MCF 10A (cell line): ENCODE measurements at regions not wholly inside any gene's neighbourhood (a gene's known extent, or its start where the extent isn't known, plus 50 kb on each side); places are given as distances from the start of the nearest gene placed in this dataset.

Source experiments
- BruUV-seq: library from RNA; stranded (reverse); fragments of 400-500 nt; replicated peaks from 2 replicates; lab custom pipeline; 2021; lab: Mats Ljungman, UMichigan
- CTCF ChIA-PET: fragments of 300-600 bp; sonication (Branson Sonifier 250); formaldehyde crosslinking; extraction: SDS; loops from one replicate; lab custom pipeline; 2021; ENCODE audit warnings: antibody characterized with exemption, inconsistent platforms; lab: Yijun Ruan, JAX
- POLR2A ChIA-PET: fragments of 300-600, 350-650 bp; sonication (Branson Sonifier 250); formaldehyde crosslinking; extraction: SDS; loops from one replicate; lab custom pipeline; 2020; ENCODE audit warnings: antibody characterized with exemption, inconsistent platforms; lab: Yijun Ruan, JAX
- DNase-seq: peaks from one replicate; pipeline ENCODE4 v3.0.0-alpha.2; 2018; ENCODE audit not compliant: unreplicated experiment
- H3K27ac Mint-ChIP-seq: one replicate; pipeline ENCODE4 v1.8.0; 2022; ENCODE audit warnings: mild to moderate bottlenecking, low read depth, mixed read lengths; ENCODE audit not compliant: unreplicated experiment
- H3K27me3 Mint-ChIP-seq: one replicate; pipeline ENCODE4 v1.8.0; 2022; ENCODE audit warnings: mixed read lengths; ENCODE audit not compliant: insufficient read depth, unreplicated experiment
- H3K36me3 Mint-ChIP-seq: one replicate; pipeline ENCODE4 v1.8.0; 2022; ENCODE audit warnings: mild to moderate bottlenecking, moderate library complexity, mixed read lengths; ENCODE audit not compliant: insufficient read depth, unreplicated experiment
- H3K4me1 Mint-ChIP-seq: one replicate; pipeline ENCODE4 v1.8.0; 2022; ENCODE audit warnings: mixed read lengths; ENCODE audit not compliant: insufficient read depth, unreplicated experiment
- H3K4me3 Mint-ChIP-seq: one replicate; pipeline ENCODE4 v1.8.0; 2022; ENCODE audit warnings: mild to moderate bottlenecking, moderate library complexity, mixed read lengths; ENCODE audit not compliant: unreplicated experiment
- H3K9me3 Mint-ChIP-seq: one replicate; pipeline ENCODE4 v1.8.0; 2022; ENCODE audit warnings: mixed read lengths; ENCODE audit not compliant: unreplicated experiment
- CTCF ChIP-seq: fragments of 200-600 bp; IDR thresholded peaks from one replicate; pipeline ENCODE4 v1.8.0; 2022; ENCODE audit warnings: antibody characterized with exemption, mild to moderate bottlenecking; ENCODE audit not compliant: unreplicated experiment
- intact Hi-C: fragments of 100-400 bp; cut with micrococcal nuclease; formaldehyde crosslinking; loops from 2 replicates; pipeline ENCODE4 v1.14.1; 2022

GRCh38 chr2:35548171-35548570 is 807.4 kb upstream of the CRIM1 start:
- CTCF ChIA-PET = no interaction called here
- Mint-ChIP-seq H3K27me3 (no peaks in the 10 kb centered on the region), H3K9me3 (peaks cover 3% of the 10 kb centered on the region), H3K4me3 (no peak overlapping the region), H3K4me1 (no peaks in the 10 kb centered on the region), H3K36me3 (no peaks in the 10 kb centered on the region), H3K27ac (no peak overlapping the region)
- peak; percentile 19 for DNase-seq
- BruUV-seq = no TSS peak
- POLR2A ChIA-PET = no interaction called here
- TF ChIP-seq CTCF = no peak
- intact Hi-C loops = no loop called here

GRCh38 chr2:35545301-35545700 is 810.3 kb upstream of the CRIM1 start:
- Mint-ChIP-seq H3K4me1 (no peaks in the 10 kb centered on the region), H3K4me3 (no peak overlapping the region), H3K9me3 (no peaks in the 10 kb centered on the region), H3K27ac (no peak overlapping the region), H3K36me3 (no peaks in the 10 kb centered on the region), H3K27me3 (no peaks in the 10 kb centered on the region)
- no peak for DNase-seq
- BruUV-seq = no TSS peak
- ChIA-PET POLR2A (no interaction called here), CTCF (no interaction called here)
- TF ChIP-seq CTCF = no peak
- intact Hi-C loops = no loop called here

- no TSS peak for BruUV-seq
- intact Hi-C loops = no loop called here
- DNase-seq = no peak
- Mint-ChIP-seq H3K9me3 (peaks cover 4% of the 10 kb centered on the region), H3K36me3 (no peaks in the 10 kb centered on the region), H3K27ac (no peak overlapping the region), H3K4me3 (no peak overlapping the region), H3K4me1 (no peaks in the 10 kb centered on the region), H3K27me3 (no peaks in the 10 kb centered on the region)
- CTCF ChIA-PET = no interaction called here
- POLR2A ChIA-PET = no interaction called here
- no peak for TF ChIP-seq CTCF
Observed at GRCh38 chr2:35538796-35539195, 816.8 kb upstream of the CRIM1 start.

GRCh38 chr2:35530615-35531135 is 824.9 kb upstream of the CRIM1 start:
- TF ChIP-seq CTCF = no peak
- POLR2A ChIA-PET = no interaction called here

More at GRCh38 chr2:35530615-35531135, 824.9 kb upstream of the CRIM1 start:
- Mint-ChIP-seq H3K4me3 (no peak overlapping the region), H3K9me3 (peaks cover 8% of the 10 kb centered on the region), H3K36me3 (no peaks in the 10 kb centered on the region), H3K4me1 (no peaks in the 10 kb centered on the region), H3K27me3 (no peaks in the 10 kb centered on the region), H3K27ac (no peak overlapping the region)
- intact Hi-C loops = no loop called here
- CTCF ChIA-PET = interaction anchor here (0.6 kb wide), 1 partner anchor 327 kb away, joined by 9 read pairs; no protein-coding TSS in a partner anchor
- BruUV-seq = no TSS peak
- DNase-seq = no peak
